Fibroblast of lung (primary cell): ENCODE measurements at regions not wholly inside any gene's neighbourhood (a gene's known extent, or its start where the extent isn't known, plus 50 kb on each side); places are given as distances from the start of the nearest gene placed in this dataset.

ENCODE experiments used
- DNase-seq, 2 donors: peaks; one replicate each; pipeline versions ENCODE4 v3.0.0 to v3.0.0-alpha.2; 2010; ENCODE audit warnings: low read depth in 2 of 2
- H2AFZ ChIP-seq: 2 replicates; pipeline ENCODE4 v1.5.1; 2012; ENCODE audit warnings: low read length, control low read depth, inconsistent platforms
- H3K27ac ChIP-seq: 2 replicates; pipeline ENCODE4 v1.5.1; 2011; ENCODE audit warnings: low read length, control low read depth; ENCODE audit not compliant: insufficient read depth
- H3K27me3 ChIP-seq: 2 replicates; pipeline ENCODE4 v1.5.1; 2011; ENCODE audit warnings: mild to moderate bottlenecking, low read length; ENCODE audit not compliant: control insufficient read depth, insufficient read depth
- H3K36me3 ChIP-seq: 2 replicates; pipeline ENCODE4 v1.5.1; 2011; ENCODE audit warnings: low read length; ENCODE audit not compliant: control insufficient read depth, insufficient read depth
- H3K4me1 ChIP-seq: 2 replicates; pipeline ENCODE4 v1.5.1; 2011; ENCODE audit warnings: low read length; ENCODE audit not compliant: control insufficient read depth, insufficient read depth; ENCODE audit errors: extremely low read depth
- H3K4me2 ChIP-seq: 2 replicates; pipeline ENCODE4 v1.5.1; 2011; ENCODE audit warnings: low read length, control low read depth; ENCODE audit not compliant: insufficient read depth; ENCODE audit errors: extremely low read depth
- H3K4me3 ChIP-seq, 4 experiments: fragments of 200-600 bp in 1 of 4; sonication (generic) in 1 of 4; replicated peaks in 1 of 4; 2 replicates each; pipeline ENCODE4 v1.5.1; 2011 to 2016; ENCODE audit warnings: low read length in 4 of 4, low read depth in 3 of 4, mild to moderate bottlenecking in 3 of 4, control low read depth in 2 of 4, inconsistent platforms in 1 of 4, mixed read lengths in 1 of 4; ENCODE audit not compliant: insufficient read depth in 1 of 4; ENCODE audit errors: control extremely low read depth in 1 of 4
- H3K79me2 ChIP-seq: 2 replicates; pipeline ENCODE4 v1.5.1; 2012; ENCODE audit warnings: mild to moderate bottlenecking, low read length, inconsistent platforms; ENCODE audit not compliant: control insufficient read depth, insufficient read depth
- H3K9ac ChIP-seq: 2 replicates; pipeline ENCODE4 v1.5.1; 2011; ENCODE audit warnings: mild to moderate bottlenecking, low read length, control low read depth; ENCODE audit not compliant: insufficient read depth
- H3K9me3 ChIP-seq: 2 replicates; pipeline ENCODE4 v1.5.1; 2012; ENCODE audit warnings: low read depth, low read length; ENCODE audit not compliant: control insufficient read depth, insufficient read depth
- H4K20me1 ChIP-seq: 2 replicates; pipeline ENCODE4 v1.5.1; 2011; ENCODE audit warnings: low read length; ENCODE audit not compliant: control insufficient read depth, insufficient read depth; ENCODE audit errors: extremely low read depth
- EZH2 ChIP-seq: IDR thresholded peaks from 2 replicates; pipeline ENCODE4 v1.5.1; 2012; ENCODE audit warnings: low read length, control low read depth, mild to moderate bottlenecking; ENCODE audit errors: missing control alignments
- TF ChIP-seq, protein P1 (sequence below), 2 donors: IDR thresholded peaks in 1 of 2; conservative IDR thresholded peaks in 1 of 2; 1 replicate in 1 of 2; 2 replicates in 1 of 2; pipeline ENCODE4 v1.5.1; 2011 to 2012; ENCODE audit warnings: low read length in 2 of 2, control low read depth in 1 of 2, inconsistent platforms in 1 of 2, low read depth in 1 of 2, mild to moderate bottlenecking in 1 of 2

DNA sequence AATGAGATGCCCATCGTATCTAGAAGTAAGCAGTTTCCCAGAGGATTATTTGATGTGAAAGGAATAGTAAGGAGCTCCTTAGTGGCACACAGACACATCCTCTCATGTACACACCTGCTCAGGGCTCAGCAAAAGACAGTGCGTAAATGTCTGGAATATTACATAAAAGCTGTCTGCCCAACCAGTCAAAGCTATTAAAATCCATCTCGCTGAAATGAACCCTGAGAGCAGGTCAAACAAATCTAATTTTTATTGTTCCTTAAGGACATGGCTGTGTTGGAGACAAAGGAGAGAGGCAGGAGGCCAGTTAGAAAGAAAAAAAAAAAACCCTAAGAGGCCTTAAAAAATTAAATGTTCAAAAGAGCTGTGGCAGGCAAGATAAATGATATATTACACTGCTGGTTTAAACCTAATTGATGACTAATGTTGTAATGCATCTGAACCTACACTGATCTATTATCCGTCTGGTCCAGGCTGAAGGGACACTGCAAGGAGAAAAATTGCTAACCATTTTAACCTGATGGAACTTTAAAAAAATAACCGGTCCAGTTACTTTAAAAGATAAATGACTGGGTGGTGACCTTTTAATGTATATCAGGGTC, 58.5 kb upstream of the FGGY start:
- Histone ChIP-seq H3K9me3 (no peaks in the 10 kb centered on the region), H3K4me3 (no peak overlapping the region), H3K27ac (no peak overlapping the region), H3K9ac (no peak overlapping the region), H4K20me1 (no peaks in the 10 kb centered on the region), H3K27me3 (no peaks in the 10 kb centered on the region), H3K79me2 (no peaks in the 10 kb centered on the region), H3K36me3 (no peaks in the 10 kb centered on the region), H2AFZ (no peak overlapping the region), H3K4me1 (no peaks in the 10 kb centered on the region), H3K4me2 (no peak overlapping the region)
- peak in 1 of 2 donors; percentile 53 for DNase-seq
- TF ChIP-seq, protein P1, sequence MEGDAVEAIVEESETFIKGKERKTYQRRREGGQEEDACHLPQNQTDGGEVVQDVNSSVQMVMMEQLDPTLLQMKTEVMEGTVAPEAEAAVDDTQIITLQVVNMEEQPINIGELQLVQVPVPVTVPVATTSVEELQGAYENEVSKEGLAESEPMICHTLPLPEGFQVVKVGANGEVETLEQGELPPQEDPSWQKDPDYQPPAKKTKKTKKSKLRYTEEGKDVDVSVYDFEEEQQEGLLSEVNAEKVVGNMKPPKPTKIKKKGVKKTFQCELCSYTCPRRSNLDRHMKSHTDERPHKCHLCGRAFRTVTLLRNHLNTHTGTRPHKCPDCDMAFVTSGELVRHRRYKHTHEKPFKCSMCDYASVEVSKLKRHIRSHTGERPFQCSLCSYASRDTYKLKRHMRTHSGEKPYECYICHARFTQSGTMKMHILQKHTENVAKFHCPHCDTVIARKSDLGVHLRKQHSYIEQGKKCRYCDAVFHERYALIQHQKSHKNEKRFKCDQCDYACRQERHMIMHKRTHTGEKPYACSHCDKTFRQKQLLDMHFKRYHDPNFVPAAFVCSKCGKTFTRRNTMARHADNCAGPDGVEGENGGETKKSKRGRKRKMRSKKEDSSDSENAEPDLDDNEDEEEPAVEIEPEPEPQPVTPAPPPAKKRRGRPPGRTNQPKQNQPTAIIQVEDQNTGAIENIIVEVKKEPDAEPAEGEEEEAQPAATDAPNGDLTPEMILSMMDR (conservative IDR thresholded peaks at IDR 0.05 in 1 of 2, IDR thresholded peaks at IDR 0.05 in 1 of 2; ENCODE audit: low read depth in 1 of 2, low read length in 2 of 2), result no peak
- TF ChIP-seq EZH2, result no peak

DNA sequence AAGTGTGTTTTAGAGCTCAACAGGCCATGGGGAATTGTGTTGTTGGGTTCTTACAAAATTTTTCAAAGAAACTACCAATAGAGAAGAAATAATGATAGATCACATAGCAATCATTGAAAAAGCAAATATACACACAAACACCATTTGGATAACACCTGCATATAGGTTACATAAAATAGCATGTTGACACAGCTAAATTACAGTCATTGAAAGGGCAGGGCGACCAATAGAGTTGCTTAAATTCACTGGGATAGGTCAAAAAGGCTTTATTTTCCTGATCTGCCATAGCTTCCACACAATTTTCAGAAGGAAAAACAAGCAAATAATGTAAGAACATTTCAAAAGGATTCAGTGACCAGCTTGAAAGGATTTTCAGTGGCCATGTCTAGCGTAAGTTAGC, 57.9 kb upstream of the FGGY start:
- H3K9me3 ChIP-seq, result no peaks in the 10 kb centered on the region
- TF ChIP-seq EZH2, result no peak
- TF ChIP-seq, protein P1 (conservative IDR thresholded peaks at IDR 0.05 in 1 of 2, IDR thresholded peaks at IDR 0.05 in 1 of 2; ENCODE audit: low read depth in 1 of 2, low read length in 2 of 2), result no peak
- no peak for DNase-seq
- H3K9ac ChIP-seq, result no peak overlapping the region
- no peak overlapping the region for H3K4me2 ChIP-seq
- H4K20me1 ChIP-seq, result no peaks in the 10 kb centered on the region
- H3K79me2 ChIP-seq, result no peaks in the 10 kb centered on the region
- no peak overlapping the region for H2AFZ ChIP-seq
- H3K36me3 ChIP-seq, result no peaks in the 10 kb centered on the region
- no peak overlapping the region for H3K4me3 ChIP-seq
- H3K27me3 ChIP-seq, result no peaks in the 10 kb centered on the region
- no peaks in the 10 kb centered on the region for H3K4me1 ChIP-seq
- no peak overlapping the region for H3K27ac ChIP-seq

DNA sequence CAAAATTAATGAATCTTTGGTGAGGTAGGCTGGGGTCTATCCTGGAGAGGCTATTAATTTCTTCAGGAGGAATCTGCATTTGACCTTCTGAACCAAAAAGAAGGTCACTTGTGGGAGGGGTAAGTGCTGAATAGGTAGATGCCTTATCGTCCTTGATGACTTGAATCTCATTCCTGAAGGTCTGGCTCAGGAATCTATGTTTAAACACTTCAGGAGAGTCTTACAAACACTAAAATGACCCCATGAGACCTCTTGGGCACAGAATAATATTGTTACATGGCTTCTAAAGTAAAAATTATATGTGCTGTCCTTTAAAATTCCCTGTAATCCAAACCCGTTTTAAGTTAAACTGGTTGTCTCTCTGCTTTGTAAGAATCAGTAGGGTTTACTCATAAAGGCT, 55.0 kb upstream of the FGGY start:
- Histone ChIP-seq H3K9ac (no peak overlapping the region), H3K36me3 (no peaks in the 10 kb centered on the region), H3K79me2 (no peaks in the 10 kb centered on the region), H3K27ac (no peak overlapping the region), H2AFZ (no peak overlapping the region), H3K4me3 (no peak overlapping the region), H3K4me1 (no peaks in the 10 kb centered on the region), H3K9me3 (no peaks in the 10 kb centered on the region), H3K27me3 (no peaks in the 10 kb centered on the region), H4K20me1 (no peaks in the 10 kb centered on the region), H3K4me2 (no peak overlapping the region)
- no peak for DNase-seq
- no peak for TF ChIP-seq EZH2
- TF ChIP-seq, protein P1 (conservative IDR thresholded peaks at IDR 0.05 in 1 of 2, IDR thresholded peaks at IDR 0.05 in 1 of 2; ENCODE audit: low read depth in 1 of 2, low read length in 2 of 2), result no peak
